DMS79 (cell line): ENCODE measurements at regions not wholly inside any gene's neighbourhood (a gene's known extent, or its start where the extent isn't known, plus 50 kb on each side); places are given as distances from the start of the nearest gene placed in this dataset.
"Not testable (repeated sequence)": the region's sequence is repeated elsewhere in the genome, so short reads cannot be mapped to it uniquely, and the experiment has no call there.

Experiments
- DNase-seq: peaks from one replicate; lab custom pipeline; 2025; lab: John Stamatoyannopoulos, UW

DNA sequence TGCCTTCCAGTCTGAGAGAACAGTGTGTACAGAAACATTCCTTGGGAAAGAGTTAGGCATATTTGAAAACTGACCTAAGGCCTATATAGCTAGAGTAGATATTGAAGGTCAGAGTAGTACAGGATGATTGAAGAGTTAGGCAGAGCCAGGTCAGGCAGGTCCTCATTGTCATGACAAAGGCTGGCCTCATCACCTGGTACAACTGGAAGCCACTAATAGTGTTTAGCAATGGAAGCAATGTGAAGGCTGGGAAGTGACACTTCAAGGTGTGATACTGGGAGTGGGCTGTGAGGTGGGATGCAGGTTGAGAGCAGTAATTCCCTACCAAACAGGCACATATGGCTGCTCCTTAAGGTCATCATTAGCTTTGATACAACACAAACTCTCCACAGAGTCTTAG, 123.6 kb upstream of the CCNH start:
- no peak for DNase-seq

DNA sequence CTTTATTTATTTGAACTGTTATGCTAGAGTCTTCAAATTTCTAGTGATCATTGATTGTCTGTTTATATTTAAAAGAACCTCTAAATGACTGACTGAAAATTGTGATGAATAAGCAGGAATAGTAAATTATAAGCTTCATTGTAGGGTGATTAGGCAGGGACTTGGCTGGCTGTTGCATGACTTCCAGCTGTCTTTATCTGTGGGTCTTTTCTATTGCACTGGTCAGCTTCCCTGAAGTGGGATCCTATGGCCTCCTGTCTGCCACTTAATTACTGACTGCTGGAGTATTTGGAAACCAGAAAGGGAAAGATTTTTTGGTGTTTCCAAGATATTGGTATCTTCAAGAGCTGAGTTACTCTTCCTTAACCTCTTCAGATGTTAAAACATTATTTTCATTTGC, 123.0 kb upstream of the CCNH start:
- no peak for DNase-seq

DNA sequence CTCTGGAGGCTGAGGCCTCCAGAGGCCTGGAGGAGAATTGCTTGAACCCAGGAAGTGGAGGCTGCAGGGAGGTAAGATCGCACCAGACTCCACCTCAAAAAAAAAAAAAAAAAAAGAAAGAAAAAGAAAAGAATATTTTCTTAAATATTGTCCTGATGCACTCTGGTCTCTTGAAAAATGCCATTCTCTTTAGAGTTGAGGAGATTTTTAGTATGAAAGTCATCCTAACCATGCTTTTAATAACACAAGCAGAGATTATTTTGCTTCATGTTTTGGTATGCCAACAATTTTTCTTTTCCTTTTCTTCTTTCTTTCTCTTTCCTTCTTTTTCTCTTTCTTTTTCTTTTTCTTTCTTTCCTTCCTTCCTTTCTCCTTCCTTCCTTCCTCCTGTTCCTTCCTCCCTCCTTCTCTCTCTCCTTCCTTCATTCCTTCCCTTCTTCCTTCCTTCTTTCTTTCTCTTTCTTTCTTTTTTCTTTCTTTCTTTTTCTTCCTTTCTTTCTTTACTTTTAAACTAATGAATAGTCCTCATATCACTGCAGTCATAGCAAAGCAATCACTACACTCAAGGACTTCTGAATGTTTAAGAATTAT, 116.9 kb upstream of the CCNH start:
- DNase-seq = no peak

DNA sequence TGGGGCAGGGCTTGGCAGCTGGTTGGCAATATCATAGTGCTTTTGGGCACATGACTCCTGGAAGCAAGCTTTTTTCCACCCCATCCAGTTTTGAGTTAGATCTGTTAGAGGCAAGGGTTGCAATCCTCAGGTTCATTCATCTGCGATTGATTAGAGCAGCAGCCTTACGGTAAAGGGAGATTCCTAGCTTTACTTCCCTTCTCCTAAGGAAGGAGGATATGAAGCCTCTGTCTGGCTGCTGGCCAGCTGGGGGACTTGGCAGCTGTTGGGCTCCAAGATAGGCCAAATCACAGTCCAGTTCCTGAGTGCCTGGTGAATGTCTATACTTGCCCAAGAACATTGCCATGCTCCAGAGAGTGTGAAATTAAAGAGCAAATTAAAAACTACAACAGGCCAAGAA, 113.4 kb upstream of the CCNH start:
- DNase-seq = no peak

DNA sequence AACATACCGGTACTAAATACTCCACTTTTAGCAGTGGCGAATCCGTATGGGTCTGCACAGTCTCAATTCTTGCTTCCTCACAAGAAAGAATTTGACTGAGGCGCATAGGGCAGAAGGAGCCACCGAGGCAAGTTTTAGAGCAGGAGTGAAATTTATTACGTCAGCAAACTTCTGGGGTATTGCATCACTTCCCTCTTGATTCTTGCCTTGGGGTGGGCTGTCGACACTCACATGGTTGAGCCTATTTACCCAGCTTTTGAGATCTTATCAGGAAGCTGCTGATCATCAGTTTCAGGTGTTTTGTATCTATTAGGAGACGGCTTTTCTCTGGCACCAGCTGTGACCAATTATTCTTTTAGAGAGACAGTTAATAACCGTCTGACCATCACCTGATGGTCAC, 111.5 kb upstream of the CCNH start:
- no peak for DNase-seq

DNA sequence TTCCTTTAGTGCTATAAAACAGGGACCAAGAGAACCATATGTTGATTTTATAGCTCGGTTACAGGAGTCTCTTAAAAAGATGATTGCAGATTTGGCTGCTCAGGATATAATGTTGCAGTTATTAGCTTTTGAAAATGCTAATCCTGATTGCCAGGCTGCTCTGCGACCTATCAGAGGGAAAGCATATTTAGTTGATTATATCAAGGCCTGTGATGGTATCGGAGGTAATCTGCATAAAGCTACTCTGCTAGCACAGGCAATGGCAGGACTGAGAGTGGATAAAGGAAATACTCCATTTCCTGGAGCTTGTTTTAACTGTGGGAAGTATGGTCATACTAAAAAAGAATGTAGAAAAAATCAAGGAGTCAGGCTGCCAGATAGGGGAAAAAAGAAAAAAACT, 99.0 kb upstream of the CCNH start:
- not testable (repeated sequence) for DNase-seq

DNA sequence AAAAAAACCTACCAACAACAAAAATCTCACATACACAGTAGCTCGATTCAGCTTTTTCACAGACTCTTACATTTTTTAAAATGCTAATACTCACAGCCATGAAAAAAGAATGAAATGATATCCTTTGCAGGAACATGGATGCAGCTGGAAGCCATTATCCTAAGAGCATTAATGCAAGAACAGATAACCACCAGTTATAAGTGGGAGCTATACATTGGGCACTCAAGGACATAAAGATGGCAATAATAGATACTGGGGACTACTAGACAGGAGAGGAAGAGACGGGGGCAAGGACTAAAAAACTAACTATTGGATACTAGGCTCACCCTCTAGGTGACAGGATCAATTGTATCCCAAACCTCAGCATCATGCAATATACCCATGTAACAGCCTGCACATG, 90.3 kb upstream of the CCNH start:
- DNase-seq = no peak

DNA sequence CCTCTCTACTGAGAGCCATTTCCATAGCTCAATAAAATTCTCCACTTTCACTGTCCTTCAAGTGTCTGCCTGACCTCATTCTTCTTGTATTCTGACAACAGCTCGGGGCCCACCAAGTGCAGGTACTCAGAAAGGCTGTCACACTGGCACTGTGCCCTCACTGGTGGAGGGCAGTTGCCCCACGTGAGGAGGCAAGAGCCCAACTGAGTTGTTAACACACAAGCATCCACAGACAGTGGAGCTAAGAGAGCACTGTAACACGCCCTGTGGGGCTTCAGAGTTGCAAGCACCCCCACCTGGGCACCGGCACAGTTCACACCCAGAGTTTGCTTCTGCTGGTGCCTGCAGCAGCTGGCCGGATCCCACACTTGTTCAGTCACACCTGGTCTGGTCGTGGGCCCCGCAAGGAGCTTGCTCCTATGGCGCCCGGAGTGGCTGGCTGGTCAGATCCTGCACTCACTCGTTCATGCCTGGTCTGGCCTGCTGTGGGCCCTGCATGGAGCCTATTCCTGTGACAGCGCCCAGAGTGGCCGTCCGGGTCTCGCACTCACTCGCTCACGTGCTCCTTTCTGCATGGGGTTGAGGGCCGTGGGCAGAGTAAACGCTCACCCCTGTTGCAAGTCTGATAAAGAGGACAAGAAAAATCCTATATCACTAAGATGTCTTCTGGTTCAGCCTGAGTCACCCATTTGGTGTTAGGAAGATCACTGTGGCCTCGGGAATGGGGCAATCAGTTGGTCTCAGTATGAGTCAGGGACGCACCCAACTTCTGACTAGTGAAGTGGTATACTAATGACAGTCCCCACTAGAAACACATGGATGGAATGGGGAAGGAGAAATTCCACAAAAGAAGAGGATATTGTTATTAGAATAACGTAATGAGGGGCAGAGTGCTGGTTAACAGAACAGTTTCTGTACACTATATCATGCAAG, 87.0 kb upstream of the CCNH start:
- no peak for DNase-seq
